ENCODE measurements at regions not wholly inside any gene's neighbourhood (a gene's known extent, or its start where the extent isn't known, plus 50 kb on each side); places are given as distances from the start of the nearest gene placed in this dataset.
"Not testable (repeated sequence)": the region's sequence is repeated elsewhere in the genome, so short reads cannot be mapped to it uniquely, and the experiment has no call there.

- no peaks in the 10 kb centered on the region for H3K27me3 Mint-ChIP-seq
- peaks cover 5% of the 10 kb centered on the region for H3K9me3 Mint-ChIP-seq
- H3K4me1 Mint-ChIP-seq = no peaks in the 10 kb centered on the region
- POLR2A ChIA-PET = no interaction called here
- DNase-seq = no peak
- H3K27ac Mint-ChIP-seq = no peak overlapping the region
- no peaks in the 10 kb centered on the region for H3K36me3 Mint-ChIP-seq
- no peak overlapping the region for H3K4me3 Mint-ChIP-seq
- ATAC-seq (ENCODE audit: low read depth) = no peak
Observed at GRCh38 chr4:62656006-62656405, 1455.9 kb downstream of the ADGRL3 start.

DNA sequence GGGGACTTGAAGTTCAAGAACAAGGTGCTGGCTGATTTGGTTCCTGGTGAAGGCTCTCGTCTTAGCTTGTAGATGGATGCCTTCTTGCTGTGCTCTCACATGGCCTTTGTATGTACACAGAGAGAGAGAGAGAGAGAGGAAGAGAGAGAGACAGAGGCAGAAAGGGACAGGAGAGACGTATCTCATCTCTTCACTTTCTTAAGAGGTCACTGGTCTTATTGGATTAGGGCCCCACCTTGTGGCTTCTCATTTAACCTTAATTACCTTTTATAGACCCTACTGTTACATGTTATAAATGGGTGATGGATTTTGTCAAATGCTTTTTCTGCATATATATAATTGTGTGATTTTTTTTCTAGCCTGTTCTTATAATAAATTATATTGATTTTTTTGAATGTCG, 1444.2 kb downstream of the ADGRL3 start:
- H3K36me3 Mint-ChIP-seq = no peaks in the 10 kb centered on the region
- H3K9me3 Mint-ChIP-seq = peaks cover 2% of the 10 kb centered on the region
- H3K27ac Mint-ChIP-seq = no peak overlapping the region
- H3K27me3 Mint-ChIP-seq = no peaks in the 10 kb centered on the region
- no peak for ATAC-seq (ENCODE audit: low read depth)
- no peaks in the 10 kb centered on the region for H3K4me1 Mint-ChIP-seq
- POLR2A ChIA-PET = interaction anchor here (0.8 kb wide), 1 partner anchor 667 kb away, joined by 3 read pairs; no protein-coding TSS in a partner anchor
- H3K4me3 Mint-ChIP-seq = no peak overlapping the region
- no peak for DNase-seq

DNA sequence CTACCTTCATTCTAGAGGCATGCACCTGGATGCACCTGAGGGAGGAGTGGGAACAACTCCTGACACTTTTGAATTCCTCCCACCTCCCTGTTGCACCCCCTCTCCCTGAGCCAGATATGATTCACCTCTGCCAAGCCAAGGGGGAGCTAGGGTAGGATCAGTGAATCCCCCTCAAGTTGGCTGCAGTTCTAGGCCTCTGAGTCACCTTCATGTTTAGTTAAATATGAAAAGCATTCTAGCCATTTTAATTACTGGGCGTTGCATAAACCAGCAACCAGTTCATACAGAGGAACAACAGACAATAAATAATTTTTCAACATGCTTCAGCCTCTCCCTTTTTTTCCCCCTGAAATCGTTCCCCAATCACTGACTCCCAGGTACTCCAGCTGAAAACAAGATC, 1440.2 kb downstream of the ADGRL3 start:
- POLR2A ChIA-PET = no interaction called here
- no peaks in the 10 kb centered on the region for H3K36me3 Mint-ChIP-seq
- ATAC-seq (ENCODE audit: low read depth) (no peak), DNase-seq (no peak)
- peaks cover 1% of the 10 kb centered on the region for H3K9me3 Mint-ChIP-seq
- H3K27ac Mint-ChIP-seq = no peak overlapping the region
- no peaks in the 10 kb centered on the region for H3K4me1 Mint-ChIP-seq
- no peaks in the 10 kb centered on the region for H3K27me3 Mint-ChIP-seq
- no peak overlapping the region for H3K4me3 Mint-ChIP-seq

GRCh38 chr4:62627671-62628070, 1427.5 kb downstream of the ADGRL3 start:
- no peak for DNase-seq
- no peak overlapping the region for H3K27ac Mint-ChIP-seq
- H3K27me3 Mint-ChIP-seq = no peaks in the 10 kb centered on the region
- no peak overlapping the region for H3K4me3 Mint-ChIP-seq
- no peak for ATAC-seq (ENCODE audit: low read depth)
- H3K36me3 Mint-ChIP-seq = no peaks in the 10 kb centered on the region
- H3K9me3 Mint-ChIP-seq = no peaks in the 10 kb centered on the region
- H3K4me1 Mint-ChIP-seq = no peaks in the 10 kb centered on the region
- POLR2A ChIA-PET = no interaction called here

DNA sequence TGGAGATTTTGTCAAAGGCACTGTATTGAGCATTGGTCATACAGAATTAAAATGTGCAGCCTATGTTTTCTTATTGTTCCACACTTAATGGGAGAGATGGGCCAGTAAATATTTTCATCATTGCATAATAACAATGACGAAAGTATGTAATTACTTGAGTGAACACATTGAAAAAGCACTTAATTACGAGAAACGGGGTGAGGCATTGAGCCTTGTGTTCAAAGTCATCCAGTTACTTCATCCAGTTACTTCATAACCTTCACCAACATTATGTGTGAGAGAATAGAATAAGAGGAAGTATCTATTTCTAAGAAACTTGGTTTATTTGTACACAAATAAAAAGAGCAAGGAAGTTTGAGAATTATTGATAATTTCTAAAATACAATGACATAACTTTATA, 1427.0 kb downstream of the ADGRL3 start:
- H3K36me3 Mint-ChIP-seq = no peaks in the 10 kb centered on the region
- POLR2A ChIA-PET = no interaction called here
- ATAC-seq (ENCODE audit: low read depth) = no peak

DNA sequence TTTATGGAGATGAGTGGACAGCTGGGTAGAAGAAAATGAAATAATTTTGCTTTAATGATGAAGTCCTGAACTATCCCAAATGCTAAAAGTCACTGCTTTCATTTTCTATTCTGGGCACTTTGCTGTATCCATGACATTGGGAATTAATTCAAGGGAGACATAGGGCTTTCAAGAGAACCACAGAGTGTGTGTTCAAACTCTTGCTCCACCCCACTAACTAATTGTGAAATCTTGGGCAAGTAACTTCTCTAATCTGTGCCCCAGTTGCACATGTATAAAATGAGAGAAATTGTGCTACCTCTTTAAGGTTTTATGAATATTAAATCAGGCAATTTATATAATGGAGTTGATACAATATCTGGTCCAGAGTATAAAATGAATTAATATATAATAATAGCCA, 1422.0 kb downstream of the ADGRL3 start:
- DNase-seq (no peak), ATAC-seq (ENCODE audit: low read depth) (no peak)
- H3K9me3 Mint-ChIP-seq = no peaks in the 10 kb centered on the region
- POLR2A ChIA-PET = no interaction called here
- no peaks in the 10 kb centered on the region for H3K4me1 Mint-ChIP-seq
- H3K27me3 Mint-ChIP-seq = no peaks in the 10 kb centered on the region
- H3K27ac Mint-ChIP-seq = no peak overlapping the region
- H3K36me3 Mint-ChIP-seq = no peaks in the 10 kb centered on the region
- H3K4me3 Mint-ChIP-seq = no peak overlapping the region

More for the DNA sequence above, 1427.0 kb downstream of the ADGRL3 start:
- no peak for DNase-seq
- Mint-ChIP-seq H3K9me3 (no peaks in the 10 kb centered on the region), H3K27ac (no peak overlapping the region), H3K4me3 (no peak overlapping the region), H3K4me1 (no peaks in the 10 kb centered on the region), H3K27me3 (no peaks in the 10 kb centered on the region)

- ATAC-seq (ENCODE audit: low read depth) (no peak), DNase-seq (no peak)
- H3K9me3 Mint-ChIP-seq = peaks cover 1% of the 10 kb centered on the region
- no peaks in the 10 kb centered on the region for H3K27me3 Mint-ChIP-seq
- no peak overlapping the region for H3K27ac Mint-ChIP-seq
- H3K4me1 Mint-ChIP-seq = no peaks in the 10 kb centered on the region
- POLR2A ChIA-PET = no interaction called here
- H3K36me3 Mint-ChIP-seq = no peaks in the 10 kb centered on the region
- H3K4me3 Mint-ChIP-seq = no peak overlapping the region
Observed at GRCh38 chr4:62619971-62620370, 1419.8 kb downstream of the ADGRL3 start.

DNA sequence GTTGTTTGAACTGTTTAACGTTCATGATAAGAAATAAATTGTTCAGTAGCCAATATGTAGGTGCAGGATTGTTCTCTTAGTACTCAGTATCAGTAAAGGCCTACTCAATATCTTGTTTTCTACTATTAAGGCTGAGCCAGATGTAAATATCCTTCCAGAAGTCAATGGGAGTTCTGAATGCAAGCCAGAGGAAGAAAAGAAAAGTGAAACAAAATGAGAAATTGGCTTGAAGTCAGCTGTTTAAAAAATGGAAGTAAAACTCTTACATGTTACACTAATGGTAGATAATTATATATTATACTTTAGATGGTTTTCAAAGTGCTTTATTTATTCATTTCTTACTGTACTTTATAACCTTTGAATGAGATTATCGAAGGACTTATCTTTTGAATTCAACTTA, 1417.9 kb downstream of the ADGRL3 start:
- Mint-ChIP-seq H3K27me3 (no peaks in the 10 kb centered on the region), H3K4me3 (no peak overlapping the region)

DNA sequence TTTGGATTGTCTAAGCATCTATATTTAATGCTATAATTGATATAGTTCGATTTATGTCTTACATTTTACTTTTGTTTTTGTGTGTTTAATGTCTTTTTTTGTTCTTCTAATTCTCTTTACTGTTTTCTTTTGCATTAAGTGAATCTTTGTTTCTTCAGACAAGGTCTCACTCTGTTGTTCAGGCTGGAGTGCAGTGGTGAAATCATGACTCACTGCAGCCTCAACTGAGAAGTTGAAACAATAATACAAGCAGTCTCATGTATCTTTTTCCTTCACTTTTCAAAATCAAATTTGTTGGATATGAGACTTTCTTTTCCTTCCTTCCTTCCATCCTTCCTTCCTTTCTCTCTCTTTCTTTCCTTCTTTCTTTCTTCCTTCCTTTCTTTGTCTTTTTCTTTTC, 1401.6 kb downstream of the ADGRL3 start:
- H3K4me1 Mint-ChIP-seq = no peaks in the 10 kb centered on the region
- no peak overlapping the region for H3K27ac Mint-ChIP-seq
- H3K4me3 Mint-ChIP-seq = no peak overlapping the region
- POLR2A ChIA-PET = no interaction called here
- no peaks in the 10 kb centered on the region for H3K36me3 Mint-ChIP-seq
- H3K9me3 Mint-ChIP-seq = no peaks in the 10 kb centered on the region
- ATAC-seq (ENCODE audit: low read depth) (no peak), DNase-seq (no peak)
- H3K27me3 Mint-ChIP-seq = no peaks in the 10 kb centered on the region

More for the DNA sequence above, 1417.9 kb downstream of the ADGRL3 start:
- DNase-seq = no peak
- POLR2A ChIA-PET = no interaction called here
- Mint-ChIP-seq H3K9me3 (peaks cover 1% of the 10 kb centered on the region), H3K4me1 (no peaks in the 10 kb centered on the region), H3K36me3 (no peaks in the 10 kb centered on the region), H3K27ac (no peak overlapping the region)
- ATAC-seq (ENCODE audit: low read depth) = no peak

GRCh38 chr4:62595265-62595664, 1395.1 kb downstream of the ADGRL3 start:
- POLR2A ChIA-PET; ATAC-seq (ENCODE audit: low read depth); H3K4me3 Mint-ChIP-seq; H3K36me3 Mint-ChIP-seq; DNase-seq; H3K9me3 Mint-ChIP-seq; H3K27ac Mint-ChIP-seq; H3K27me3 Mint-ChIP-seq; H3K4me1 Mint-ChIP-seq: not testable (repeated sequence)

DNA sequence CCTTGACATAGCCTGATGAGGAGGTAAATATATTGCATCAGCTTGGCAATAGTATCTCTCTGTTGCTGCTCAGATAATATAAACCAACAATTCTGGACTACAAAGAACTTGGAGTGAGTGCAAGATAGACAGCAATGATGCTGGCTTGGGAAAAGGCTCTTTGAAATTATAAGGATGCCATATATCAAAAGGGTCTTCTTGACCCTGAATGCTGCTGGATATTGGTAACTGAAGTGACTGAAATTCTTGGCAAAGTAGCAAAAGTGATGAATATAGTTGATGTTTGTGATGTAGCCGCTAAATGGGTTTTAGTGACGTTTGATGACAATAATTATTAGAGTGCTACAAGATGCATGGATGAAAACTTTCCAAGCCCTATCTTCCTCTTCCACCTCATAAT, 1391.6 kb downstream of the ADGRL3 start:
- peaks cover 6% of the 10 kb centered on the region for H3K9me3 Mint-ChIP-seq
- H3K4me1 Mint-ChIP-seq = no peaks in the 10 kb centered on the region
- no peaks in the 10 kb centered on the region for H3K36me3 Mint-ChIP-seq
- POLR2A ChIA-PET = no interaction called here
- no peak overlapping the region for H3K27ac Mint-ChIP-seq
- DNase-seq = no peak
- no peak for ATAC-seq (ENCODE audit: low read depth)
- H3K4me3 Mint-ChIP-seq = no peak overlapping the region
- no peaks in the 10 kb centered on the region for H3K27me3 Mint-ChIP-seq

- POLR2A ChIA-PET = no interaction called here
- no peaks in the 10 kb centered on the region for H3K36me3 Mint-ChIP-seq
- no peak overlapping the region for H3K4me3 Mint-ChIP-seq
- no peaks in the 10 kb centered on the region for H3K27me3 Mint-ChIP-seq
- no peaks in the 10 kb centered on the region for H3K4me1 Mint-ChIP-seq
- H3K27ac Mint-ChIP-seq = no peak overlapping the region
- H3K9me3 Mint-ChIP-seq = peaks cover 1% of the 10 kb centered on the region
- DNase-seq (no peak), ATAC-seq (ENCODE audit: low read depth) (no peak)
Observed at GRCh38 chr4:62588671-62589070, 1388.5 kb downstream of the ADGRL3 start.

DNA sequence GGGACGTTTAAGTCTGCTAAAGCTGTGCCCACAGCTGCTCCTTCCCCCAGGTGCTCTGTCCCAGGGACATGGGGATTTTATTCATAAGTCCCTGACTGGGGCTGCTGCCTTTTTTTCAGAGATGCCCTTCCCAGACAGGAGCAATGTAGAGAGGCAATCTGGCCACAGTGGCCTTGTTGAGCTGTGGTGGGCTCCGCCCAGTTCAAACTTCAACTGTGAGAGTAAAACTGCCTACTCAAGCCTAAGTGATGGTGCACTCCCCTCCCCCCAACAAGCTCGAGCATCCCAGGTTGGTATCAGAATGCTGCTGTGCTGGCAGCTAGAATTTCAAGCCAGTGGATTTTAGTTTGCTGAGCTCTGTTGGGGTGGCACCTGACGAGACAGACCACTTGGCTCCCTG, 1371.4 kb downstream of the ADGRL3 start:
- Mint-ChIP-seq H3K27ac (no peak overlapping the region), H3K27me3 (no peaks in the 10 kb centered on the region), H3K4me1 (no peaks in the 10 kb centered on the region), H3K9me3 (peaks cover 17% of the 10 kb centered on the region), H3K4me3 (no peak overlapping the region), H3K36me3 (no peaks in the 10 kb centered on the region)
- ATAC-seq (ENCODE audit: low read depth) (no peak), DNase-seq (no peak)
- POLR2A ChIA-PET = no interaction called here

DNA sequence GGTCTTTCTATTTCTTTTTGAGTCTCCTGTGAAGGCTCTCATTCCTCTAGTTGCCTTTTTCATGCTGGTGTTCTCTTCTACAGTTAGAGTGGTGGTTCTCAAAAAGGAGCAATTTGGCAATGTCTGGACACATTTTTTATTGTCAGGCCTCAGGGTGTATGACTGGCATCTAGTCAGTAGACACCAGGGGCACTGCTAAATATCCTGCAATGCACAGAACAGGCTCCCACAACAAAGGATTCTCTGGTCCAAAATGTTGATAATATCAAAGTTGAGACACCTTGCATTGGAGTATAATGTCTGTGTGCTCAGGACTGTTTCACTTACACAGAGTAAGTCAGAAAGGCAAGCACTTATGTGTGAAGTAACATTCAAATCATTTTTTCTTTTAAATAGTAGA, 1360.7 kb downstream of the ADGRL3 start:
- Mint-ChIP-seq H3K4me3 (no peak overlapping the region), H3K27ac (no peak overlapping the region), H3K36me3 (no peaks in the 10 kb centered on the region), H3K9me3 (peaks cover 1% of the 10 kb centered on the region), H3K4me1 (no peaks in the 10 kb centered on the region), H3K27me3 (no peaks in the 10 kb centered on the region)
- ATAC-seq (ENCODE audit: low read depth) = no peak
- POLR2A ChIA-PET = no interaction called here
- DNase-seq = no peak

GRCh38 chr4:62550121-62550520, 1350.0 kb downstream of the ADGRL3 start:
- ATAC-seq (ENCODE audit: low read depth) (no peak), DNase-seq (no peak)
- Mint-ChIP-seq H3K27me3 (no peaks in the 10 kb centered on the region), H3K27ac (no peak overlapping the region), H3K36me3 (no peaks in the 10 kb centered on the region), H3K9me3 (peaks cover 4% of the 10 kb centered on the region), H3K4me3 (no peak overlapping the region), H3K4me1 (no peaks in the 10 kb centered on the region)
- POLR2A ChIA-PET = no interaction called here

Data from activated naive CD8-positive, alpha-beta T cell treated with anti-CD3 and anti-CD28 coated beads, Interleukin-2, amount 10 ng/mL, durations not matched to agents 7 days and 5 days (primary cell).